H1 (cell line): ENCODE measurements at regions not wholly inside any gene's neighbourhood (a gene's known extent, or its start where the extent isn't known, plus 50 kb on each side); places are given as distances from the start of the nearest gene placed in this dataset.

Experiments used
- ASH2L ChIP-seq: fragments of 200-600, 300-600 bp; sonication (generic); IDR thresholded peaks from one replicate; pipeline ENCODE4 v1.7.1; 2017; ENCODE audit warnings: low read length
- ATF2 ChIP-seq: IDR thresholded peaks from 2 replicates; pipeline ENCODE4 v1.6.1; 2012; ENCODE audit warnings: low read length, inconsistent platforms
- BACH1 ChIP-seq: IDR thresholded peaks from 2 replicates; pipeline ENCODE4 v1.6.1; 2012; ENCODE audit warnings: low read length, improper control_type of control experiment
- EZH2 ChIP-seq: fragments of 200-600 bp; sonication (generic); IDR thresholded peaks from 2 replicates; pipeline ENCODE4 v1.7.1; 2012; ENCODE audit warnings: low read depth, mild to moderate bottlenecking, moderate library complexity, low read length, inconsistent platforms; ENCODE audit not compliant: severe bottlenecking
- HDAC6 ChIP-seq: IDR thresholded peaks from one replicate; pipeline ENCODE4 v1.7.1; 2012; ENCODE audit warnings: low read depth, mild to moderate bottlenecking, inconsistent platforms, low read length, moderate library complexity
- NRF1 ChIP-seq: IDR thresholded peaks from 2 replicates; pipeline ENCODE4 v1.6.1; 2011; ENCODE audit warnings: mild to moderate bottlenecking, low read depth, low read length, improper control_type of control experiment
- RBBP5 ChIP-seq: IDR thresholded peaks from 2 replicates; pipeline ENCODE4 v1.7.1; 2012; ENCODE audit warnings: low read depth, mild to moderate bottlenecking, inconsistent platforms, low read length, moderate library complexity, borderline replicate concordance
- RFX5 ChIP-seq: IDR thresholded peaks from 2 replicates; pipeline ENCODE4 v1.6.1; 2011; ENCODE audit warnings: low read depth, low read length, improper control_type of control experiment, borderline replicate concordance
- RXRA ChIP-seq: IDR thresholded peaks from 2 replicates; pipeline ENCODE4 v1.6.1; 2011; ENCODE audit warnings: low read depth, mild to moderate bottlenecking, low read length, moderate library complexity; ENCODE audit not compliant: insufficient read depth
- SIRT6 ChIP-seq: IDR thresholded peaks from one replicate; pipeline ENCODE4 v1.7.1; 2012; ENCODE audit warnings: low read length, inconsistent platforms
- SRF ChIP-seq: IDR thresholded peaks from 2 replicates; pipeline ENCODE4 v1.6.1; 2011; ENCODE audit warnings: mild to moderate bottlenecking, low read depth, low read length, moderate library complexity
- TEAD4 ChIP-seq: IDR thresholded peaks from 2 replicates; pipeline ENCODE4 v1.6.1; 2012; ENCODE audit warnings: low read depth, low read length, inconsistent platforms, mixed read lengths

- TF ChIP-seq EZH2 (no peak), SIRT6 (no peak), HDAC6 (no peak), RBBP5 (no peak), NRF1 (no peak), RFX5 (no peak), ATF2 (0 out of 2 replicates have a peak, but pooled peaks have one; percentile 47), ASH2L (no peak), SRF (peak; percentile 90), TEAD4 (no peak), BACH1 (no peak), RXRA (no peak)
Observed at GRCh38 chr3:130839813-130840212, 54.1 kb upstream of the ATP2C1 start (continued).
